ENCODE measurements at regions not wholly inside any gene's neighbourhood (a gene's known extent, or its start where the extent isn't known, plus 50 kb on each side); places are given as distances from the start of the nearest gene placed in this dataset.

DNA sequence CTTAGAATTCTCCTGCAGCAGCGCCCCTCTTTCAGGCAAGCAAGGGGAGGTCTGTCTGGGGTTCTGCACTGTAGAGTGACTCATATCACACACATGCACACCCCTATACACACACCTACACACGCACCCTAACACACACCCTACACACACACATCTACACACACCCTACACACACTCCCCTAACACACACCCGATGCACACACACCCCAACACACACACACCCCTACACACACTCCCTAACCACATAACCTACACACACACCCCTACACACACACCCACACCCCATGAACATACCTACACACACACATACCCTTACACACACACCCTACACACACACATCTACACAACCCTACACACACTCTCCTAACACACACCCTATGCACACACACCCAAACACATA, 493.2 kb downstream of the IRS2 start:
- ChIA-PET POLR2A (no interaction called here), RAD21 (ENCODE audit: low non-redundant PET in 1 of 2, low total read pairs in 2 of 2, uncharacterized antibody in 2 of 2, unreplicated experiment in 2 of 2) (no interaction called here), CTCF (no interaction called here)
- Histone ChIP-seq H3K9me3 (ENCODE audit: control insufficient read depth in 1 of 2, insufficient read depth in 1 of 2, low read depth in 1 of 2, low read length in 2 of 2) (peaks cover 0 to 4% of the 10 kb centered on the region in 2 experiments; a peak in 2 of 4 replicates), H3K79me2 (ENCODE audit: insufficient read depth, low read length) (no peaks in the 10 kb centered on the region), H3K4me3 (replicated peaks in 1 of 2; ENCODE audit: low read depth in 1 of 2, low read length in 2 of 2) (no peak overlapping the region), H3K27me3 (ENCODE audit: insufficient read depth, low read length) (no peaks in the 10 kb centered on the region), H2AFZ (ENCODE audit: low read depth, low read length, poor library complexity, severe bottlenecking) (no peak overlapping the region), H3K27ac (ENCODE audit: low read depth, low read length) (no peak overlapping the region), H3K9ac (ENCODE audit: low read length) (no peak overlapping the region), H3K4me2 (ENCODE audit: low read length) (no peak overlapping the region), H3K4me1 (ENCODE audit: control insufficient read depth in 1 of 2, insufficient read depth in 2 of 2, low read length in 2 of 2) (no peaks in the 10 kb centered on the region), H4K20me1 (ENCODE audit: insufficient read depth) (no peaks in the 10 kb centered on the region), H3K36me3 (ENCODE audit: control insufficient read depth in 1 of 2, insufficient read depth in 2 of 2, low read length in 2 of 2) (no peaks in the 10 kb centered on the region), H3K9me2 (ENCODE audit: insufficient read depth) (no peaks in the 10 kb centered on the region)
- DNase-seq (ENCODE audit: low read depth, low spot score) (no peak), ATAC-seq (no peak)
- TF ChIP-seq POLR2A (IDR thresholded peaks at IDR 0.05; ENCODE audit: borderline replicate concordance, extremely low read depth, insufficient read depth, insufficient read length), result no peak
- TF ChIP-seq RAD21 (IDR thresholded peaks at IDR 0.05; ENCODE audit: low read depth), result no peak
- TF ChIP-seq TCF7L2 (IDR thresholded peaks at IDR 0.05; ENCODE audit: borderline replicate concordance, extremely low read depth, insufficient read depth, insufficient read length), result no peak
- no peak for TF ChIP-seq FOSL1 (IDR thresholded peaks at IDR 0.05; ENCODE audit: low read depth)
- TF ChIP-seq YY1 (IDR thresholded peaks at IDR 0.05; ENCODE audit: extremely low read depth, insufficient replicate concordance, low read depth, low read length), result no peak
- no peak for TF ChIP-seq SRF (IDR thresholded peaks at IDR 0.05; ENCODE audit: low read depth)
- TF ChIP-seq JUND (IDR thresholded peaks at IDR 0.05), result no peak
- no peak for TF ChIP-seq EGR1 (IDR thresholded peaks at IDR 0.05; ENCODE audit: low read depth)
- TF ChIP-seq, protein P1, sequence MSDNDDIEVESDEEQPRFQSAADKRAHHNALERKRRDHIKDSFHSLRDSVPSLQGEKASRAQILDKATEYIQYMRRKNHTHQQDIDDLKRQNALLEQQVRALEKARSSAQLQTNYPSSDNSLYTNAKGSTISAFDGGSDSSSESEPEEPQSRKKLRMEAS (IDR thresholded peaks at IDR 0.05), result no peak
- TF ChIP-seq, protein P2, sequence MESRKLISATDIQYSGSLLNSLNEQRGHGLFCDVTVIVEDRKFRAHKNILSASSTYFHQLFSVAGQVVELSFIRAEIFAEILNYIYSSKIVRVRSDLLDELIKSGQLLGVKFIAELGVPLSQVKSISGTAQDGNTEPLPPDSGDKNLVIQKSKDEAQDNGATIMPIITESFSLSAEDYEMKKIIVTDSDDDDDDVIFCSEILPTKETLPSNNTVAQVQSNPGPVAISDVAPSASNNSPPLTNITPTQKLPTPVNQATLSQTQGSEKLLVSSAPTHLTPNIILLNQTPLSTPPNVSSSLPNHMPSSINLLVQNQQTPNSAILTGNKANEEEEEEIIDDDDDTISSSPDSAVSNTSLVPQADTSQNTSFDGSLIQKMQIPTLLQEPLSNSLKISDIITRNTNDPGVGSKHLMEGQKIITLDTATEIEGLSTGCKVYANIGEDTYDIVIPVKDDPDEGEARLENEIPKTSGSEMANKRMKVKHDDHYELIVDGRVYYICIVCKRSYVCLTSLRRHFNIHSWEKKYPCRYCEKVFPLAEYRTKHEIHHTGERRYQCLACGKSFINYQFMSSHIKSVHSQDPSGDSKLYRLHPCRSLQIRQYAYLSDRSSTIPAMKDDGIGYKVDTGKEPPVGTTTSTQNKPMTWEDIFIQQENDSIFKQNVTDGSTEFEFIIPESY (IDR thresholded peaks at IDR 0.05; ENCODE audit: extremely low read depth, insufficient replicate concordance, low read length), result no peak
- intact Hi-C loops (cut with micrococcal nuclease), result no loop called here
- BruUV-seq (replicated peaks), result no TSS peak

Data from HCT116 (cell line).